A673 (cell line): ENCODE measurements at regions not wholly inside any gene's neighbourhood (a gene's known extent, or its start where the extent isn't known, plus 50 kb on each side); places are given as distances from the start of the nearest gene placed in this dataset.
"Not testable (repeated sequence)": the region's sequence is repeated elsewhere in the genome, so short reads cannot be mapped to it uniquely, and the experiment has no call there.

Source experiments
- BruUV-seq: library from RNA; stranded (reverse); fragments of 400-500 nt; replicated peaks from 2 replicates; lab custom pipeline; 2021; lab: Mats Ljungman, UMichigan
- CTCF ChIA-PET: fragments of 300-600 bp; sonication (Branson Sonifier 250); formaldehyde crosslinking; loops from one replicate; lab custom pipeline; 2022; ENCODE audit warnings: antibody characterized with exemption; lab: Charles Lee
- POLR2A ChIA-PET: fragments of 300-600 bp; sonication (Branson Sonifier 250); formaldehyde crosslinking; loops from one replicate; lab custom pipeline; 2022; ENCODE audit warnings: antibody characterized with exemption; ENCODE audit not compliant: low non-redundant PET; lab: Charles Lee
- DNase-seq: peaks from one replicate; pipeline ENCODE4 v3.0.0-alpha.2; 2015; ENCODE audit warnings: low spot score
- H3K27ac ChIP-seq: fragments of 200-600 bp; sonication (generic); 2 replicates; pipeline ENCODE4 v1.5.1; 2016; ENCODE audit warnings: mixed run types, low read depth, mild to moderate bottlenecking, mixed read lengths, antibody characterized with exemption, low read length; ENCODE audit not compliant: poor library complexity, severe bottlenecking
- H3K27me3 ChIP-seq: fragments of 200-600 bp; sonication (generic); replicated peaks from 2 replicates; pipeline ENCODE4 v1.6.1; 2017; ENCODE audit warnings: mixed run types, low read depth, mild to moderate bottlenecking, mixed read lengths, antibody characterized with exemption, low read length; ENCODE audit not compliant: insufficient read depth, poor library complexity
- H3K36me3 ChIP-seq: fragments of 200-600 bp; sonication (generic); 2 replicates; pipeline ENCODE4 v1.6.1; 2016; ENCODE audit warnings: mixed run types, mild to moderate bottlenecking, mixed read lengths, antibody characterized with exemption, low read length; ENCODE audit not compliant: insufficient read depth, poor library complexity, severe bottlenecking
- H3K4me1 ChIP-seq: fragments of 200-600 bp; sonication (generic); 2 replicates; pipeline ENCODE4 v1.6.1; 2017; ENCODE audit warnings: mixed run types, mild to moderate bottlenecking, mixed read lengths, antibody characterized with exemption, low read length; ENCODE audit not compliant: insufficient read depth, poor library complexity, severe bottlenecking
- H3K4me3 ChIP-seq: fragments of 200-600 bp; sonication (generic); 2 replicates; pipeline ENCODE4 v1.5.1; 2016; ENCODE audit warnings: low read depth, mixed run types, mild to moderate bottlenecking, mixed read lengths, low read length; ENCODE audit not compliant: poor library complexity, severe bottlenecking
- H3K9me3 ChIP-seq: fragments of 200-600 bp; sonication (generic); 2 replicates; pipeline ENCODE4 v1.6.1; 2016; ENCODE audit warnings: mixed run types, low read depth, mild to moderate bottlenecking, mixed read lengths, antibody characterized with exemption, low read length; ENCODE audit not compliant: poor library complexity, severe bottlenecking
- CTCF ChIP-seq: fragments of 300-800, 200-600 bp; sonication (generic); conservative IDR thresholded peaks from 2 replicates; pipeline ENCODE4 v1.5.1; 2017; ENCODE audit warnings: low read depth, mild to moderate bottlenecking, antibody characterized with exemption, low read length, moderate library complexity, mixed read lengths
- EZH2 ChIP-seq: fragments of 200-600 bp; sonication (generic); IDR thresholded peaks from 2 replicates; pipeline ENCODE4 v1.6.1; 2017; ENCODE audit warnings: borderline replicate concordance, low read depth, mild to moderate bottlenecking, mixed read lengths, antibody characterized with exemption, low read length; ENCODE audit not compliant: poor library complexity, severe bottlenecking
- intact Hi-C: fragments of 100-400 bp; cut with micrococcal nuclease; formaldehyde crosslinking; loops from one replicate; pipeline ENCODE4 v1.10.0; 2022; ENCODE audit not compliant: unreplicated experiment

GRCh38 chr2:123521854-123522253, 503.2 kb upstream of the CNTNAP5 start:
- ChIA-PET CTCF (no interaction called here), POLR2A (no interaction called here)
- no peak for DNase-seq
- no peak for TF ChIP-seq EZH2
- TF ChIP-seq CTCF: no peak
- Histone ChIP-seq H3K27me3 (no peaks in the 10 kb centered on the region), H3K9me3 (peaks cover 8% of the 10 kb centered on the region), H3K36me3 (no peaks in the 10 kb centered on the region), H3K4me1 (peaks cover 2% of the 10 kb centered on the region), H3K27ac (no peak overlapping the region), H3K4me3 (no peak overlapping the region)
- intact Hi-C loops: no loop called here
- no TSS peak for BruUV-seq

GRCh38 chr2:123522498-123522897, 502.6 kb upstream of the CNTNAP5 start:
- H3K4me3 ChIP-seq, DNase-seq, POLR2A ChIA-PET, BruUV-seq, H3K27ac ChIP-seq, intact Hi-C loops, CTCF ChIA-PET, H3K36me3 ChIP-seq, H3K4me1 ChIP-seq, H3K27me3 ChIP-seq: not testable (repeated sequence)
- peaks cover 12% of the 10 kb centered on the region for H3K9me3 ChIP-seq

GRCh38 chr2:123528996-123529707, 495.9 kb upstream of the CNTNAP5 start:
- Histone ChIP-seq H3K9me3 (peaks cover 8% of the 10 kb centered on the region), H3K36me3 (no peaks in the 10 kb centered on the region), H3K27ac (no peak overlapping the region), H3K27me3 (no peaks in the 10 kb centered on the region), H3K4me3 (no peak overlapping the region), H3K4me1 (no peaks in the 10 kb centered on the region)
- intact Hi-C loops: no loop called here
- TF ChIP-seq CTCF: no peak
- no peak for TF ChIP-seq EZH2
- POLR2A ChIA-PET: no interaction called here
- CTCF ChIA-PET: no interaction called here
- no peak for DNase-seq
- no TSS peak for BruUV-seq

GRCh38 chr2:123530004-123530403, 495.1 kb upstream of the CNTNAP5 start:
- TF ChIP-seq EZH2 (no peak), CTCF (no peak)
- H3K4me3 ChIP-seq: no peak overlapping the region
- no peaks in the 10 kb centered on the region for H3K4me1 ChIP-seq
- intact Hi-C loops: no loop called here
- DNase-seq: no peak
- no peak overlapping the region for H3K27ac ChIP-seq
- POLR2A ChIA-PET: no interaction called here
- CTCF ChIA-PET: no interaction called here
- no peaks in the 10 kb centered on the region for H3K27me3 ChIP-seq
- no TSS peak for BruUV-seq
- peaks cover 7% of the 10 kb centered on the region for H3K9me3 ChIP-seq
- no peaks in the 10 kb centered on the region for H3K36me3 ChIP-seq
